ENCODE measurements at regions not wholly inside any gene's neighbourhood (a gene's known extent, or its start where the extent isn't known, plus 50 kb on each side); places are given as distances from the start of the nearest gene placed in this dataset.

DNA sequence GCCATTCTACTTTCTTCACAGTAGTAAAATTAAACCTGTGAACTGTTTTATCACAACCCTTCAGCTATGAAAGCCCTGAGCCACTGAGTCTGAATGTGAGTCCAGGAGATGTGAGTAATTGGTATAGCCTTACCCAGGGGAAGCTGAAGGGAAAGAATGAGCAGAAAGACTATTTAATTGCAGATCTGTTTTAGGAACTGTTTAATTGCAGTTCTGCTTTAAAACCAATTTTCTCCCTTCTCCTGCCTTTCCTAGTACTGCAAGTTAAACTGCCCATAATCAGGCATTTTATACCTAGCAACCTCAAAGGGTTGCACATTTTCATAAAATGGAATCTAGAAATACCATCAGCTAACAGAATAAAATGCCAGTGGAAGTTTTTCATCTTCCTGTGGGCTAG lies 476.7 kb downstream of the OCA2 start:
- Mint-ChIP-seq H3K27ac (no peak overlapping the region), H3K36me3 (ENCODE audit: low read depth) (no peaks in the 10 kb centered on the region), H3K4me3 (no peak overlapping the region), H3K9me3 (peaks cover 23% of the 10 kb centered on the region), H3K27me3 (no peaks in the 10 kb centered on the region), H3K4me1 (ENCODE audit: low read depth) (no peaks in the 10 kb centered on the region)
- no peak for DNase-seq

DNA sequence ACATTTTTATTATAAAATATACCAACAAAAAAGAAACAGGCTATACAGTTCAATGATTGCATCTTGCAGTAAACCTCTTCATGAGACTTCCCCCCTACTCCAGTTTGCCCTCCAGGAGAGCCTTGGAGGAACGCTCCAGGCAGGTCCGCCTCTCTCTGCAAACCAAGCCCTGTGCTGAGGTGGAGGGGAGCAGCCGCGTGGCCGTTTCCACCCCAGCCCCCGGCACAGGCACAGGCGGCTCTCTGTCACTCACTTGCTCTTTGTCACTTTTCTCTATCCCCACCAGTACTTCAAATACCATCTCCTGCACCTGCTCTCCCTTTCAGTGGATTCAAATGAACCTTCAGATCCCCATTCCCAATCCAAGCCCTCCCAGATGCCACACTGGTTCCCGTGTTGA lies 479.9 kb downstream of the OCA2 start:
- H3K27me3 Mint-ChIP-seq: no peaks in the 10 kb centered on the region
- no peak overlapping the region for H3K27ac Mint-ChIP-seq
- no peak overlapping the region for H3K4me3 Mint-ChIP-seq
- no peak for DNase-seq
- H3K36me3 Mint-ChIP-seq (ENCODE audit: low read depth): no peaks in the 10 kb centered on the region
- no peaks in the 10 kb centered on the region for H3K4me1 Mint-ChIP-seq (ENCODE audit: low read depth)
- peaks cover 16% of the 10 kb centered on the region for H3K9me3 Mint-ChIP-seq

DNA sequence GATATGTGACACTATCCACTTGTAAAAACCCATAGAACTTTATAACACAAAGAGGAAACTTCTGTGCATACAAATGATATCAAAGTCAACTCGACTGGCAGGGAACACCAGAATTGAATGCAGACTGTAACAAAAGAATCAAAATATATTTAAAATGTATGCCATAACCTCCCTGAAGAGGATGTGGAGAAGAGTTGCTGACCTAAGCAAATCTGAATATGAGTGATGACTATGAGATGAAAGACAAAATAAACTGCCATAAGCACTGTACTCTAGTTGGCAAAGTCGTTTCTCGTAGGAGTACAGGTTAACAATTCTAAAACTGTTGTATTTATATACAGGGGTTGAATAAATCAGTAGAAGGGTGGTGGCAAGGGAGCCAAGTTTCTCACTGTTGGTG lies 482.1 kb downstream of the OCA2 start:
- Mint-ChIP-seq H3K27ac (no peak overlapping the region), H3K4me3 (no peak overlapping the region), H3K27me3 (no peaks in the 10 kb centered on the region), H3K4me1 (ENCODE audit: low read depth) (no peaks in the 10 kb centered on the region), H3K36me3 (ENCODE audit: low read depth) (no peaks in the 10 kb centered on the region), H3K9me3 (peaks cover 6% of the 10 kb centered on the region)
- DNase-seq: no peak

DNA sequence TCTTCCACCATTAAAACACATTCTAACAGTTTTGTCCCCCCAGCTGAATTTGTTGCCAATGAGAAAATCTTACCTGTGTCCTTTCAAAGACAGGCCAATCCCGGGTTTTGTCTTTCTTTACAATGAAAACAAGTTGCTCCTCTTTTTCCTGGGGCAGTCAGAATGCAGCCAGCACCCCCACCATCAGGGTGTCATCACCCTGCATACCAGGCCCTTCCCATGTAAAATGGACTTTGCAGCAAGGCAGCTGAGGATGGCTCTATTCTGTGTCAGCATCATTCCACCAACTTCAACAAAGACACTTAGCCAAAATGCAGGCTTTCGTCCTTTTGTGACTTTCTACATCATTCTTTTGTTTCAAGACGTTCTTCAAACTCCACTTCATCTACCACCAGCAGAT lies 490.9 kb downstream of the OCA2 start:
- DNase-seq: no peak
- no peaks in the 10 kb centered on the region for H3K4me1 Mint-ChIP-seq (ENCODE audit: low read depth)
- no peaks in the 10 kb centered on the region for H3K36me3 Mint-ChIP-seq (ENCODE audit: low read depth)
- no peaks in the 10 kb centered on the region for H3K27me3 Mint-ChIP-seq
- no peak overlapping the region for H3K4me3 Mint-ChIP-seq
- H3K9me3 Mint-ChIP-seq: peaks cover 10% of the 10 kb centered on the region
- no peak overlapping the region for H3K27ac Mint-ChIP-seq

DNA sequence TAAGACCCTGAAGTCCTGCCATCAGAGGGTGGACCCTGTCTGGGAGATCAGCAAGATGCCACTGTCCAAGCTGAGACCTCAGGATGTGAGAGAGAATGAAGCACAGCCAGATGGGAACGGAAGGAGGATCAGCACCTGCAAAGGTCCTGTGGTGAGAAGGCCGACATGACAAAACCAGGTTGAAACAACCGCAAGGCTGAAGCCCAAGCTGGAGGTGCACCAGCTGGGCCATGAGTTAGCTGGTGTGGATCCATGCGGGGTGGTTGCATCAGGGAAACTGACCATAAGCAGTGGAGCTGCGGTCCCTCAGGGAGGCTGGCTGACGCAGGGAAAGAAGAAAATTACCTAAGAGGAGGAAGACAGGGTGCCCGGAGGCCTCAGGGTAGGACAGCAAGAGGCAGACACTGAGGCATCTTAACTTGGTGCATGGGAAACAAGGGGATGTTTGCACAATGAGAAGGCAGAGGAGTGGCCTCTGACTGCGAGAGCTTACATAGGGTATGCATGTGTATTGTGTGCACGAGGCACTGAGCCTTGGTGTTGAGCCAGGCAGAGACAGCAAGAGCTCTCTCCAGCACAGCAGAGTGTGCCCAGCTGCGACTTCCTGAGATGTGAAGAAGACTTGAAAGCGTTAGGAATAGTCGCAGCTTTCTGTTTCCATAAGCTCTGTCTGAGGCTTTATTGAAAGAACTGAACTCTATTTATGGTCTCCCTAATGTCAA lies 497.7 kb downstream of the OCA2 start:
- DNase-seq: no peak
- H3K9me3 Mint-ChIP-seq: peaks cover 8% of the 10 kb centered on the region
- H3K4me1 Mint-ChIP-seq (ENCODE audit: low read depth): no peaks in the 10 kb centered on the region
- H3K27ac Mint-ChIP-seq: no peak overlapping the region
- no peak overlapping the region for H3K4me3 Mint-ChIP-seq
- H3K27me3 Mint-ChIP-seq: no peaks in the 10 kb centered on the region
- no peaks in the 10 kb centered on the region for H3K36me3 Mint-ChIP-seq (ENCODE audit: low read depth)

DNA sequence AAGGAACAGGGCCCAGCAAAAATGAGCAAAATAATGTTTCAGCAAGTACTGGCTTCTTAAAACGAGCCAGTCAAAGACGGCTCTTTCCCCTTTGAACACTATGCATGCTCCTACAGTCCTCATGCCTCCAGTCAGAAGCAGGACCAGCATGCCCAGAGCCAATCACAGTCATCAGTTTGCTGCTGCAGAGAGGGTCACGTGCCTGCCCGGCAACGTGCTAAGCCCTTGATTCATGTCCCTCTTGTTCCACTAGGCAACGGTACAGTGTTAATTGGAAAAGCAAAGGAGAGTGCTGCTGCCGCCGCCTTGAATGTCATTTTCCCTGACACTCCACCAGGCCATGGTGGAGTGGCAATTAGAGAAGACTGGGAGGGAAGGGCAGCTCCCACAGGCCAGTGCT lies 500.1 kb downstream of the OCA2 start:
- Mint-ChIP-seq H3K27me3 (no peaks in the 10 kb centered on the region), H3K4me3 (no peak overlapping the region), H3K27ac (no peak overlapping the region), H3K4me1 (ENCODE audit: low read depth) (no peaks in the 10 kb centered on the region), H3K36me3 (ENCODE audit: low read depth) (no peaks in the 10 kb centered on the region), H3K9me3 (peaks cover 2% of the 10 kb centered on the region)
- DNase-seq: no peak

DNA sequence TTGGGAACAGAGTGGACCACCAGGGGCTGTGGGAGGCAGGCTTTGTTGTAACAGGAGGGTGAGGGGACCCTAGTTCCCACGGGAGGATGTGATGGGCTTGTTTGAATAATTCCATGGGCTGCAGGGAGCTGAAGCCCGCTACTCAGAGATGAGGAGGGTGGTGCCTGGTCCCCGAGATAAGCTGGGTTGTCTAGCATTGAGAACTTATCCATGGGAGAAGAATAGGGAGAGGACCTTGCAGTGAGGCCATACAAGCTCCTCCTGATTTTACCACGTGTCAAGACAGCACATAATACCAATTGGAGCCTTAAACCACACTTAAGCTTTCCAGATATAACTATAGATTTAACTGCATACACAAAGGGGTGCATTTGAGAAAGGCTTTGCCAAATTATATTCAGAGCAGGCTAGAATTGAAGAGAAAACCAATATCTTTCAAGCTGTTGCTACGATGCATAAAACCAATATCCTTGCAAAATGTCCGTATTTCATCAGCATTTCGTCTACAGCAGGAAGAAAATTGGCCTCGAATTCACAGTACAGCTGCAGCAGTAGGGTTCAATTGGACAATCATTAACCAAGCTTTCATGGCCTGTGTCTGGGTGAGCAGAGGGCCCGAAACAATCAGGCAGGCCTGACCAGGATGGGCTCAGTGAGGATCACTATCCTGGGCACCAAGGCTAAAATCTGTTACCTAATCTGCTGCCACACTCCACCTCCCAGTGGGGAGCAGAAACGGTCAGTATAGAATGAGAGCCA lies 500.7 kb downstream of the OCA2 start:
- H3K9me3 Mint-ChIP-seq: peaks cover 4% of the 10 kb centered on the region
- H3K27ac Mint-ChIP-seq: no peak overlapping the region
- no peaks in the 10 kb centered on the region for H3K27me3 Mint-ChIP-seq
- no peak overlapping the region for H3K4me3 Mint-ChIP-seq
- H3K4me1 Mint-ChIP-seq (ENCODE audit: low read depth): no peaks in the 10 kb centered on the region
- no peak for DNase-seq
- H3K36me3 Mint-ChIP-seq (ENCODE audit: low read depth): no peaks in the 10 kb centered on the region

DNA sequence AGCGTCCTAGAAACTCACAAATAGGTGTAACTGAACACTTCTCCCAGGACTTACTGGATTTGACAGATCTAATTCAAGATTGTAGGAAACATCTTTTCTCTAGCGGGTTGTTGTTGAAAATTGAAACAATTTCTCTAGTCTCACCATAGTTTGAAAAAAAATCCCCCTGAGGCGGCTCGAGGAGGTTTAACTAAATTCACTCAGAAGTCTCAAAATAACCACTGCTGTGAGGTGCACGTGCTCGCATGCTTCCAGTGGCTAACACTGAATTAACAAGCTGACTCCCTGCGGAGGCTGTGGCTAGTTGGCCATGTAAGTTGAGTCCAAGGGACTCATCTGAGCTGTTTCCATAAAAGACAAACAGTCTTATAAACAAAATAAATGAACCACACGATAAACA lies 503.9 kb downstream of the OCA2 start:
- H3K27me3 Mint-ChIP-seq: no peaks in the 10 kb centered on the region
- H3K9me3 Mint-ChIP-seq: peaks cover 8% of the 10 kb centered on the region
- DNase-seq: no peak
- H3K4me1 Mint-ChIP-seq (ENCODE audit: low read depth): no peaks in the 10 kb centered on the region
- no peak overlapping the region for H3K4me3 Mint-ChIP-seq
- H3K36me3 Mint-ChIP-seq (ENCODE audit: low read depth): no peaks in the 10 kb centered on the region
- H3K27ac Mint-ChIP-seq: no peak overlapping the region

DNA sequence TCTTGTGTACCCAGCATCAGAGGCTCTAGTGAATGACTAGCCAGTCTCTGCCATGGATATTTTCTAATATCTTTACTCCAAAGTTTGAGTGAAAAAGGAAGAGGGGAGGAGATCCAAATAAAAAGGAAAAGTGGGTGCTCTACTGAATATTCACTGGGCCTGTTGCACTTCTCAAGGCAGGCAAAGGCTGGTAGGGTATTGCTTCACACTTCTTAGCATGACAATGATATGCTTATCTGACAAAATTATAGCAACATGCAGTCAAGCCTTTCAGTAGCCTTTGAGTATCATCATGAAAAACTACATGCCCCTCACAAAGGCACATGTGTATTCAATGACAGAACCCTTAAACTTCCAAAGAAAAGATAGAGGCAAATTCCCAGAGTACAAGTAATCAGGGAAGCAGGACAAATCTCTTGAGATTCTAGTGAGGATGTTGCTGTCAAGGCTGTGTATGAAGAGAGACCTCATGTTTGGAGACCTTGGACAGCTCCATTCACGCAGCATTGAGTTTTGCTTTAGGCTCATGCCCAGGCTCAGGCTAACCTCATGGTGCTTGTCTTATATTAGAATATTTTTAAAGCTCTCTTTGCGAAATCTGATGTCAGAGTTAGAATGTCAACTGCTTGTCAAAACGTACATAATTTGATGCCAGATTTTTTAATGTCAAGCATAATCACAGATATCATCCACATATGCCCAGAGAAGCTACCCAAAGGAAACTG lies 506.9 kb downstream of the OCA2 start:
- Mint-ChIP-seq H3K27me3 (no peaks in the 10 kb centered on the region), H3K36me3 (ENCODE audit: low read depth) (no peaks in the 10 kb centered on the region), H3K9me3 (peaks cover 10% of the 10 kb centered on the region), H3K4me1 (ENCODE audit: low read depth) (no peaks in the 10 kb centered on the region), H3K4me3 (no peak overlapping the region), H3K27ac (no peak overlapping the region)
- no peak for DNase-seq

Data from activated T-cell treated with anti-CD3 and anti-CD28 coated beads, Interleukin-2, amount 50 U/mL, for 24 hours (primary cell).